ENCODE measurements at regions not wholly inside any gene's neighbourhood (a gene's known extent, or its start where the extent isn't known, plus 50 kb on each side); places are given as distances from the start of the nearest gene placed in this dataset.

DNA sequence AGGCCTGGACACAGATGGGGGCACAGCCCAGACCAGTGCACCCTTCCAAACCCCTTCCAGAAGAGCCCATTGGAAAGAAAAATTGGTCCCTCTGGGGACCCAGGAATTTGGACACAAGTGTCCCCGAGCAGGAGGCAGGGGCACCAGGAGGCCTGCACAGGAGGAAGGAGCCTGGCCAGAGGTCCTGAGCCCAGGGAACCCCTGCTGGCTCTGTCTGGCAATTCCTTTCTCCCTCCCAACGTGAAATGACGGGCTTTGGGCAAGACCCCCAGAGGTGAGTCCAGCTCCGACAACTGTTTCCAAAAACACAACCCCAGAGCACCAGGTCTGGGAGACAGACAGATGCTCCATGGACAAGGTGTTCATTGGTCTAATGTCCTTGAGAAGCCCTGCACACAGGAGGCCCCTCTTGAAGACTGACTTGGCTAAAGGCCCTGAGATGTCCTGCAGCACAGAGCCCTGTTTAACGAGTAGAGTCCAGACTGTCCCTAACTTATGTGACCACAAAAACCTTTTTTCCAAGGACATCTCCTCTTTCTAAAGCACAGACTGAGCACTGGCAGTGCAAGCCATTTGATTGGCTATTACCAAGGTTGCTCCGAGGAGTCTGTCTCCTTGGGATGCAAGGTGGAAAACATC, 150.7 kb downstream of the OAT start:
- Histone ChIP-seq H3K4me3 (no peak overlapping the region), H3K36me3 (peaks cover 0 to 10% (median 8%) of the 10 kb centered on the region in 11 experiments; a peak in 7 of 22 replicates), H3K27ac (peak overlapping the region in 1 of 11 experiments; percentile 22; a peak in 1 of 22 replicates), H3K4me1 (peaks cover 19 to 59% (median 40%) of the 10 kb centered on the region in 10 experiments), H3K27me3 (no peaks in the 10 kb centered on the region), H3K9me3 (replicated peaks in 1 of 11) (peaks cover 17 to 24% (median 21%) of the 10 kb centered on the region in 11 experiments), H3K4me2 (peak overlapping the region in 3 of 11 experiments; percentile 39 to 83 (median 81); a peak in 3 of 22 replicates), H3K9ac (no peak overlapping the region), H4K20me1 (no peaks in the 10 kb centered on the region)
- no peak for TF ChIP-seq Cebpa-rat (IDR thresholded peaks at IDR 0.05)

DNA sequence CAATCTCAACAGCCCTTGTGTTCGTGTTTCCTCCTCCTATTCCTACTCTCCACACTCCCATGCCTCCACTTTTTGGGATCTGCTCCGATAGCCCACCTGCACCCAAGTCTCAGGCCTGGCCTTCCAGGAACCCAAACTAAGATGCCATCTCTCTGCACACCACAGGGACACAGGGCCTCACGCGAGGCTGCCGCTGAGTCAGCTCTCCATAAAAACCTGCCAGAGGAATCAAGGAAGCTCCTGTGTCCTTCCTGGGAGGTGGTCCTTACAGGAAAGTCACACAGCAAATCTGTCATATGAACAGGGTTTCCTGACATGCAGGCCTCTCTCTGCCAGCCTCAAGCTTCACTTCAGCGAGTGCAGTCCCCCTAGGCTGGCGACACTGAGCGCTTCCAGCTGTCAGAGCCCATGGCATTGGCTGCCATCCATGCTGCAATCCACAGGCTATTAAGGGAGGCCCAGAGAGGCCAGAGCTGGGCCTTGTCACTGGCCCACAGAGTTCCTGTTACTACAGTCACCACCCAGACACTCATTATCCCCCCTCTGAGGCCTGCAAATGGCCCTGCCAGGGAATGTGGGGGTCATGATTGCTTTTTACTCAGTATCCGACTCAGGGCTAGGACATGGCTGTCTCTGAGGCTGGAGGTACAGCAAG, 151.4 kb downstream of the OAT start:
- Histone ChIP-seq H3K4me2 (peak overlapping the region in 6 of 11 experiments; percentile 0 to 83 (median 48); a peak in 11 of 22 replicates), H3K27ac (peak overlapping the region in 1 of 11 experiments; percentile 22; a peak in 2 of 22 replicates), H4K20me1 (no peaks in the 10 kb centered on the region), H3K9ac (no peak overlapping the region), H3K4me1 (peaks cover 19 to 66% (median 41%) of the 10 kb centered on the region in 10 experiments), H3K4me3 (no peak overlapping the region), H3K27me3 (no peaks in the 10 kb centered on the region), H3K9me3 (replicated peaks in 1 of 11) (peaks cover 10 to 17% (median 15%) of the 10 kb centered on the region in 11 experiments), H3K36me3 (peaks cover 0 to 4% (median 1%) of the 10 kb centered on the region in 11 experiments; a peak in 6 of 22 replicates)
- no peak for TF ChIP-seq Cebpa-rat (IDR thresholded peaks at IDR 0.05)

DNA sequence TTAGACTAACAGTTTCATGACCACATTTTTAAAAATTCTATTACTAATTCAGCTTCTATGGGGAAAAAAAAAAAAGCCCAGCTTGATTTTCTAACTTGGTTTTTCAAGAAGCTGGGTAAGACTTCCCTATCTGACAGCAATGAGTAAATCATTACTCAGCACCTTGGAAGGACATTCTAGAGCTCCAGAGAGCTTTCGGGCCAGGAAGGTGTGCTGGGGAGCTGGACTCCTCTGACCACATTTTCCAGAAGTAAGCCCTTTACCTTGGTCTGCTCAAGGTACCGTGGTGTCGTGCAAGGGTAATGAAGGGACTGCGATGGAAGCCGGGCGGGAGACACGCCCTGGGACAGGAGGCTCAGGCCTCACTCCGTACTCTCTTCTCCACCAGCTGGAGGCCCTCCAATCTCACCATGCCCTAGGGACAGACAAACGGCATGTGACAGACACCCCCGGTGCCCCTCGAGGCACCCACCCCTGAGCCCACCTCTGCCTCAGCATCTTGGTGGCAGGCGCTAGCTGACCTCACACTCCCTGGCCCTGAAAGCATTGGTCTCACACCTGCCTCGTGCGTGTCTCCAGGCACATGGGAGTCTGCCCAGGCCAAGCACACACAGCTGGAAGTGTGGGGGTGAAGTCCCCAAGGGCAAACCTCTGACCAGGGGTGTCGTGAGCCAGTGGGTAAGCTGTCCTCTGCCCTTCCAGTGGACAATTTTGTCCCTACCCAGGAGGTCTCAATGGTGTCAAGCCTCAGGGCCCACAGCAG, 152.1 kb downstream of the OAT start:
- peaks cover 3 to 10% (median 8%) of the 10 kb centered on the region in 11 experiments; a peak in 19 of 22 replicates for H3K9me3 ChIP-seq (replicated peaks in 1 of 11)
- H3K4me2 ChIP-seq = peak overlapping the region in 6 of 11 experiments; percentile 0 to 83 (median 48); a peak in 10 of 22 replicates
- H3K4me1 ChIP-seq = peaks cover 15 to 68% (median 36%) of the 10 kb centered on the region in 10 experiments
- H3K36me3 ChIP-seq = no peaks in the 10 kb centered on the region
- no peak overlapping the region for H3K9ac ChIP-seq
- no peaks in the 10 kb centered on the region for H4K20me1 ChIP-seq
- H3K4me3 ChIP-seq = no peak overlapping the region
- peak overlapping the region in 2 of 11 experiments; percentile 5 to 22; a peak in 3 of 22 replicates for H3K27ac ChIP-seq
- TF ChIP-seq Cebpa-rat (IDR thresholded peaks at IDR 0.05) = no peak
- H3K27me3 ChIP-seq = no peaks in the 10 kb centered on the region

DNA sequence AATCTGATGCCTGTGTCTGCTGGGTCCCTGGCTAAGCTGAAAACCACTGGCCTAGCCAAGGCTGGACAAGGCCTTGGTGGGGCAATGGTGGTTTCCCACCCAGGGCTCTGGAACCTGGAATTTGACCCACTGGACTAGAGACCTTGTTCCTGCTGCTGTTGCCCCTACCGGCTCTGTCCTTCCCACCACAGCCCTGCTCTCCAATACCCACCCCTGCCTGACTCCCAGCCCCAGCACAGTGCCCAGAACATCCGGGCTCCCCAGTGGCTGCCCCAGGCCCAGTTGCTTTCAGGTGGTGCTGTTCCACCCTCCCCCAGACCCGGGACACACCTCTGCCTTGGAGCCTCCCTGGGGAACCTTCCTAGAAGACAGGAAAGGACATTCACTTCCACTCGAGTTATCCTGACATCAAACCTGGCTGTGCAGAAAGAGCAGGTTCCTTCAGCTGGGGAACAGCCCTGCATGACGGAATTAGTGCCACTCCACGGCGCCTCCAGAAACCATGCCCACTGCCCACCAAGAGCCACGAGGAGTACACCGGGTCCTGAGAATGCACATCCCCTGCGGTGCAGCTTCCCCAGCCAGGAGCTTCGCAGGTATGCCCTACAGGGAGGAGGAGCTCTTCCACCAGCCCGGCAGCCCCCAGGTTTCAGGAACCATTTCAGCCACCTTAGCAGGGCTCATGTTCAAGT, 152.8 kb downstream of the OAT start:
- Histone ChIP-seq H4K20me1 (no peaks in the 10 kb centered on the region), H3K27me3 (no peaks in the 10 kb centered on the region), H3K9me3 (replicated peaks in 1 of 11) (peaks cover 0 to 10% (median under 1%) of the 10 kb centered on the region in 11 experiments; a peak in 9 of 22 replicates), H3K4me2 (peak overlapping the region in 4 of 11 experiments; percentile 19 to 83 (median 70); a peak in 7 of 22 replicates), H3K4me3 (no peak overlapping the region), H3K36me3 (no peaks in the 10 kb centered on the region), H3K4me1 (peaks cover 9 to 61% (median 28%) of the 10 kb centered on the region in 10 experiments), H3K27ac (no peak overlapping the region), H3K9ac (no peak overlapping the region)
- TF ChIP-seq Cebpa-rat (IDR thresholded peaks at IDR 0.05) = no peak

DNA sequence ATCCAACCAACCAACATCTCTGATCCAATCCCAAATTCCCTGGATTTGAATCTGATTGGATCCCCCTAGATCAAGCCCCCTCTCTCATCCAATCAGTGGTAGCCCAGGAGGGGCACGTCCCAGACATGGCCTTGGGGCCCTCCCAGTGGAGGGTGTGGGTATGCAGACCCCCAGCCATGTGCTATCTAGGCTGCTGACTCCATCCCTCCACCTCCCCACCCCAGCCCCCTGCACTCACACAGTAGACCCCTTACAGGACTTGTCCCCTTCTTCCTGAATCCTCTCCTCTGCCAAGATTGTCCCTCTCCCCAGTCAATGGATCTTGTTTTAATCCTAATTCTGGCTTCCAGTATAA, 153.4 kb downstream of the OAT start:
- Histone ChIP-seq H4K20me1 (no peaks in the 10 kb centered on the region), H3K9ac (no peak overlapping the region), H3K4me2 (peak overlapping the region in 2 of 11 experiments; percentile 81 to 83; a peak in 2 of 22 replicates), H3K27ac (no peak overlapping the region), H3K4me3 (no peak overlapping the region), H3K27me3 (no peaks in the 10 kb centered on the region), H3K9me3 (replicated peaks in 1 of 11) (peaks cover 0 to 11% (median 0%) of the 10 kb centered on the region in 11 experiments; a peak in 7 of 22 replicates), H3K36me3 (no peaks in the 10 kb centered on the region), H3K4me1 (peaks cover 9 to 55% (median 23%) of the 10 kb centered on the region in 10 experiments; a peak in 19 of 20 replicates)
- no peak for TF ChIP-seq Cebpa-rat (IDR thresholded peaks at IDR 0.05)

DNA sequence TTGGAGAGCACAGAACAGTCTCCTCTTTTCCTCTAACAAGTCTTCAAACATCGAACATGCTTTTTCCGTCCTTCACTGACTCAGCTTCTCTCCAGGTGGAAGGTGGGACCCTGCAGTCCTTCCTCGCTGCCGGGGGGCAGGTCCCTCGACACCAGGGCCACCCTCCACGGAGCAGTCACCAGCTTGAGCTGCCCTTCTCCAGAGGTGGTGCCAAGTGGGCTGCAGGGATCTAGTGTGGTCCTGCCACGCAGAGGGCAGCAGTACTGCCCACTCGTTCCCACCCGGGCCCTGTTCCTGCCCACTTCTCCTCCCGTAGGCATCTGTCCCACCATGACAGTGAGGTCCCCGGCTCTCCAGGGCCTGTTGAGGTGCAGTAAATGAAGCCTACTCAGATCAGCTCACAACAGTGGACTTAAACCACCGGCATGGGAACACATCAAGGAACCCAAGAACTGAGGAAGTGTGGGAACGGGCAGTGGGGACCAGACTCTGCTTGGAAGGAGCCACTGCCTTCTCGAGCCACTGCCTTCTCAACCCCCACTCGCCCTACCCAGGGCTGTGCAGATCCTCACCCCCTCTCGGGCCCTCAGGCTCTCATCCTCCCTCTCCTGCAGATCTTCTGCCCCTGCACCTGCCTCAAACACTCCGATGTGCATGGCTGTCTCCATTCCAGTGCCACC, 153.9 kb downstream of the OAT start:
- H3K4me2 ChIP-seq = peak overlapping the region in 1 of 11 experiments; percentile 83; a peak in 1 of 22 replicates
- H3K27ac ChIP-seq = no peak overlapping the region
- no peak overlapping the region for H3K4me3 ChIP-seq
- no peak for TF ChIP-seq Cebpa-rat (IDR thresholded peaks at IDR 0.05)
- H3K36me3 ChIP-seq = no peaks in the 10 kb centered on the region
- H3K4me1 ChIP-seq = peaks cover 9 to 58% (median 22%) of the 10 kb centered on the region in 10 experiments; a peak in 19 of 20 replicates
- no peaks in the 10 kb centered on the region for H4K20me1 ChIP-seq
- H3K9me3 ChIP-seq (replicated peaks in 1 of 11) = peaks cover 0 to 16% (median under 1%) of the 10 kb centered on the region in 11 experiments; a peak in 7 of 22 replicates
- H3K9ac ChIP-seq = no peak overlapping the region
- H3K27me3 ChIP-seq = no peaks in the 10 kb centered on the region

DNA sequence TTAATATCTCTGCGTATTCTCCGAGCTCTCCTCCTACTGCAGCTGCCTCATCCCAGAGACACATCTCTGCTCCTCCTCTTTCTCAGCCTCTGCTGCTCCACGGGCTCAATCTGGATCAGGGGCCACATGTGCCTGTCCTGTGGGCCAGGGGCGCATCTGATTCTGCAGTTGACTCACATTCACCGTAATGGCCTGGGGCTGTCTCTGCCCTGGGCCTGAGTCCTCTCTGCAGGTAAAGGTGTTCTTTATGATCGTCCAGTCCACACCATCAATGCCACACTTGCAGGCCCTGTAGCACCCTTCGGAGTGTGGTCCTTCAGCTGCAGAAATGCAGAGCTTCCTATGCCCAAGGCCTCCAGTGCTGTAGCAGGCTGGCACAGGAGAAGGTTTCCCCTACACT, 154.5 kb downstream of the OAT start:
- no peak for TF ChIP-seq Cebpa-rat (IDR thresholded peaks at IDR 0.05)
- peaks cover 0 to 21% (median 5%) of the 10 kb centered on the region in 11 experiments; a peak in 8 of 22 replicates for H3K9me3 ChIP-seq (replicated peaks in 1 of 11)
- H4K20me1 ChIP-seq = no peaks in the 10 kb centered on the region
- no peaks in the 10 kb centered on the region for H3K27me3 ChIP-seq
- no peak overlapping the region for H3K27ac ChIP-seq
- H3K4me3 ChIP-seq = no peak overlapping the region
- no peaks in the 10 kb centered on the region for H3K36me3 ChIP-seq
- peak overlapping the region in 4 of 11 experiments; percentile 8 to 47 (median 28); a peak in 4 of 22 replicates for H3K4me2 ChIP-seq
- H3K4me1 ChIP-seq = peaks cover 9 to 64% (median 28%) of the 10 kb centered on the region in 10 experiments; a peak in 19 of 20 replicates
- H3K9ac ChIP-seq = no peak overlapping the region

DNA sequence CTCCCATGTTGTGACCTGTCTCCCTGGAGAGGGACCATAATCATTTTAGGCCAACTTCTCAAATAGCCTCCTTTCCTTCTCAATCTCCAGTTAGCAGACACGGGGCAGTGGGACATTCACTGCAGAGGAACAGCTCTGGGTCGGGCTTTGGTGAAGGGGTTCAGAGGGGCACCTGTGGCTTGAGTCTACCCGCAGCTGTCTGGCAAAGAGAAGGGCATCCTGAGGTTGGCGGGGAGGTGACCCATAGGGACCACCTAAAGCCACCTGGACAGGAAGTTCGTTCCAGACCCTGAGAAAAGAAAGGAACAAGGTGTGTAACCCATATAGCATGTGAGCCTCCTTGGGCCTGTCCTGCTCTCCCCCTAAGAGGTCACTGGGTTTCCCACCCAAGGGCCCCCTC, 155.0 kb downstream of the OAT start:
- H3K9ac ChIP-seq = no peak overlapping the region
- no peaks in the 10 kb centered on the region for H3K36me3 ChIP-seq
- peak overlapping the region; percentile 6 to 77 (median 35); a peak in 14 of 22 replicates for H3K4me2 ChIP-seq
- H3K4me3 ChIP-seq = no peak overlapping the region
- no peaks in the 10 kb centered on the region for H3K27me3 ChIP-seq
- TF ChIP-seq Cebpa-rat (IDR thresholded peaks at IDR 0.05) = no peak
- no peak overlapping the region for H3K27ac ChIP-seq
- no peaks in the 10 kb centered on the region for H4K20me1 ChIP-seq
- peaks cover 9 to 69% (median 31%) of the 10 kb centered on the region in 10 experiments; a peak in 19 of 20 replicates for H3K4me1 ChIP-seq
- peaks cover 0 to 21% (median 5%) of the 10 kb centered on the region in 11 experiments; a peak in 8 of 22 replicates for H3K9me3 ChIP-seq (replicated peaks in 1 of 11)
